Keratinocyte (primary cell): ENCODE measurements at regions not wholly inside any gene's neighbourhood (a gene's known extent, or its start where the extent isn't known, plus 50 kb on each side); places are given as distances from the start of the nearest gene placed in this dataset.

Experiments
- DNase-seq: peaks from one replicate; pipeline ENCODE4 v3.0.0-alpha.2; 2011; ENCODE audit warnings: low read depth, missing footprints, low spot score
- FAIRE-seq: peaks from 2 replicates; lab custom pipeline; 2011; peaks lifted over from hg19 to GRCh38; lab: Jason Lieb, UNC
- H2AFZ ChIP-seq: 2 replicates; pipeline ENCODE4 v1.6.0; 2012; ENCODE audit warnings: low read length, control low read depth, inconsistent platforms; ENCODE audit not compliant: control insufficient read depth
- H3K27ac ChIP-seq: 2 replicates; pipeline ENCODE4 v1.5.1; 2011; ENCODE audit warnings: low read length; ENCODE audit not compliant: control insufficient read depth, insufficient read depth
- H3K27me3 ChIP-seq: 3 replicates; pipeline ENCODE4 v1.6.0; 2011; ENCODE audit warnings: low read length; ENCODE audit not compliant: control insufficient read depth, insufficient read depth; ENCODE audit errors: extremely low read depth
- H3K36me3 ChIP-seq, 2 experiments: 2 replicates in 1 of 2; 3 replicates in 1 of 2; pipeline ENCODE4 v1.5.1; 2011; ENCODE audit warnings: low read length in 2 of 2, mild to moderate bottlenecking in 1 of 2; ENCODE audit not compliant: control insufficient read depth in 2 of 2, insufficient read depth in 2 of 2; ENCODE audit errors: extremely low read depth in 1 of 2
- H3K4me1 ChIP-seq: 3 replicates; pipeline ENCODE4 v1.5.1; 2011; ENCODE audit warnings: low read length; ENCODE audit not compliant: control insufficient read depth, insufficient read depth; ENCODE audit errors: extremely low read depth
- H3K4me2 ChIP-seq: 3 replicates; pipeline ENCODE4 v1.6.0; 2011; ENCODE audit warnings: low read depth, low read length; ENCODE audit not compliant: control insufficient read depth, insufficient read depth; ENCODE audit errors: extremely low read depth
- H3K4me3 ChIP-seq, 3 experiments: fragments of 200-600 bp in 1 of 3; sonication (generic) in 1 of 3; 2 replicates in 2 of 3; 3 replicates in 1 of 3; pipeline ENCODE4 v1.5.1; 2011 to 2016; ENCODE audit warnings: low read length in 3 of 3, mild to moderate bottlenecking in 3 of 3, control low read depth in 2 of 3, inconsistent platforms in 1 of 3, low read depth in 1 of 3, mixed read lengths in 1 of 3, mixed run types in 1 of 3, moderate library complexity in 1 of 3; ENCODE audit not compliant: control insufficient read depth in 2 of 3, insufficient read depth in 2 of 3; ENCODE audit errors: extremely low read depth in 1 of 3
- H3K79me2 ChIP-seq: 2 replicates; pipeline ENCODE4 v1.6.0; 2012; ENCODE audit warnings: low read length; ENCODE audit not compliant: control insufficient read depth, insufficient read depth
- H3K9ac ChIP-seq: 3 replicates; pipeline ENCODE4 v1.6.0; 2011; ENCODE audit warnings: low read length; ENCODE audit not compliant: control insufficient read depth, insufficient read depth; ENCODE audit errors: extremely low read depth
- H3K9me1 ChIP-seq: 3 replicates; pipeline ENCODE4 v1.6.0; 2011; ENCODE audit warnings: low read length; ENCODE audit not compliant: control insufficient read depth, insufficient read depth; ENCODE audit errors: extremely low read depth
- H3K9me3 ChIP-seq: 2 replicates; pipeline ENCODE4 v1.5.1; 2012; ENCODE audit warnings: low read depth, low read length; ENCODE audit not compliant: control insufficient read depth
- H4K20me1 ChIP-seq: 3 replicates; pipeline ENCODE4 v1.6.0; 2011; ENCODE audit warnings: low read length; ENCODE audit not compliant: control insufficient read depth, insufficient read depth; ENCODE audit errors: extremely low read depth
- EZH2 ChIP-seq: IDR thresholded peaks from one replicate; pipeline ENCODE4 v1.6.1; 2012; ENCODE audit warnings: inconsistent platforms, mild to moderate bottlenecking, low read length, moderate library complexity
- dilution Hi-C: fragments of 300-500 bp; cut with MboI; formaldehyde crosslinking; loops from one replicate; pipeline ENCODE4 v1.7.0; 2020; ENCODE audit warnings: low sequenced_read_pairs; ENCODE audit not compliant: extremely low pct_ligation_motif_present
- TF ChIP-seq, protein P1 (sequence below), 3 experiments: IDR thresholded peaks in 1 of 3; conservative IDR thresholded peaks in 1 of 3; optimal IDR thresholded peaks in 1 of 3; 2 replicates in 2 of 3; 3 replicates in 1 of 3; pipeline versions ENCODE3 to v1.5.1; 2011; ENCODE audit warnings: low read length in 3 of 3, mild to moderate bottlenecking in 3 of 3, moderate library complexity in 2 of 3, control low read depth in 1 of 3, inconsistent platforms in 1 of 3; ENCODE audit not compliant: insufficient read depth in 2 of 3; ENCODE audit errors: extremely low read depth in 1 of 3

DNA sequence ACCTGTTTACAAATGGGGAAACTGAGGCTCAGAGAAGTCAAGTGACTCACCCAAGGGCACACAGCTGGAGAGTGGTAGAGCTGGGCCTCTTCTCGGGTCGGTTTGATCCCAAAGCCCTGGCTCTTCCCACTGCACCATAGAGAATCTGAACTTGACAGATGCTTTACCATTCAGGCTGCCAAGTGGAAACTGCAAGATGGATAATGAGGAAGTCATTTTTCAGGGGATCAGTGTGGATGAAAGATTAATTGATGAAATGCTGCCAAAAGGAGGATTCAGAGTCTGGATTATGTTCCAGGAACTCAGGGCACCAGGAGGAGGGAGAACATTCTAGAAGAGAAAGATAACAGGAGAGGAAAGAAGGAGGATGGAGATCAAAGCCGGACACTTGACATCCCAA is 185.9 kb upstream of the ZBED5 start:
- Histone ChIP-seq H3K9me3 (no peaks in the 10 kb centered on the region), H3K79me2 (no peaks in the 10 kb centered on the region), H3K4me1 (no peaks in the 10 kb centered on the region), H3K9ac (no peak overlapping the region), H2AFZ (no peak overlapping the region), H3K4me2 (no peak overlapping the region), H3K4me3 (no peak overlapping the region), H3K36me3 (no peaks in the 10 kb centered on the region), H3K9me1 (no peaks in the 10 kb centered on the region), H3K27ac (no peak overlapping the region), H3K27me3 (no peaks in the 10 kb centered on the region), H4K20me1 (no peaks in the 10 kb centered on the region)
- dilution Hi-C loops = no loop called here
- TF ChIP-seq, protein P1, sequence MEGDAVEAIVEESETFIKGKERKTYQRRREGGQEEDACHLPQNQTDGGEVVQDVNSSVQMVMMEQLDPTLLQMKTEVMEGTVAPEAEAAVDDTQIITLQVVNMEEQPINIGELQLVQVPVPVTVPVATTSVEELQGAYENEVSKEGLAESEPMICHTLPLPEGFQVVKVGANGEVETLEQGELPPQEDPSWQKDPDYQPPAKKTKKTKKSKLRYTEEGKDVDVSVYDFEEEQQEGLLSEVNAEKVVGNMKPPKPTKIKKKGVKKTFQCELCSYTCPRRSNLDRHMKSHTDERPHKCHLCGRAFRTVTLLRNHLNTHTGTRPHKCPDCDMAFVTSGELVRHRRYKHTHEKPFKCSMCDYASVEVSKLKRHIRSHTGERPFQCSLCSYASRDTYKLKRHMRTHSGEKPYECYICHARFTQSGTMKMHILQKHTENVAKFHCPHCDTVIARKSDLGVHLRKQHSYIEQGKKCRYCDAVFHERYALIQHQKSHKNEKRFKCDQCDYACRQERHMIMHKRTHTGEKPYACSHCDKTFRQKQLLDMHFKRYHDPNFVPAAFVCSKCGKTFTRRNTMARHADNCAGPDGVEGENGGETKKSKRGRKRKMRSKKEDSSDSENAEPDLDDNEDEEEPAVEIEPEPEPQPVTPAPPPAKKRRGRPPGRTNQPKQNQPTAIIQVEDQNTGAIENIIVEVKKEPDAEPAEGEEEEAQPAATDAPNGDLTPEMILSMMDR (optimal IDR thresholded peaks at IDR 0.05 in 1 of 3, IDR thresholded peaks at IDR 0.05 in 1 of 3, conservative IDR thresholded peaks at IDR 0.05 in 1 of 3; ENCODE audit: extremely low read depth in 1 of 3, insufficient read depth in 2 of 3, low read length in 3 of 3) = no peak
- no peak for TF ChIP-seq EZH2
- FAIRE-seq (no peak), DNase-seq (no peak)

DNA sequence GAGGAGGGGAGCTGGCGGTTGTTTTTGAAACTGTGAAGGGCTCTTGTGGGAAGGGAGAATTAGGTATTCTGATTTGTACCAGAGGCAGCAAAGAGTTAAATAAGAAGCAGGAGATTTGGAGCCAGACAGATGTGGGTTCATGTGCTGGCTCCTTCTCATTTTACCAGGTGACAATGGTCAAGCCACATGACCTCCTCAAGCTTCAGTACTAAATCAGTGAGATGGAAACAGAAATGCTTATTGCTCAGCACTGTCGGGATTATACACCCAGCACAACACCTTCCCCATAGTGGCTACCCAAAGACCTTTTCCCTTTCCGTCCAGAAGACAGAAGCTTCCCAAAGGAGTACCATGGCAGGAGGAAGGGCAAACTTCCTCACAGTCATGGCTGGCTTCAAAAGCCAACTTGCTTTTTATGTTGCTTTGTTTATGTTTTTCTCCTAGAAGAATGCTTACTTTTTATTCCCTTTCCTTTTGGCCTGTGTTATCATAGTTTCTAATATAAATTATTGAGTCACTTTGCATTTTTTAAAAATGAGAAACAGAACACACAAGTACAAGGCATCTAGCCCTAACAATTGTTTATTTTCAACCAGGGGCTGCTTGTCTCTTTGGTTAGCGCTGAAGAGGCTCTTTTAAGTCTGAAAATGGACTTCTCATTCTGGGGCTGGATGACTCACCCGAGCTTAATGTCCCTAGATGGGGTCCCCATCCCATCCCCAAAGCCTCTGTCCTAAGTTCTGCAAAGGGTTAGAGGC is 181.5 kb upstream of the ZBED5 start:
- Histone ChIP-seq H2AFZ (no peak overlapping the region), H3K9me3 (no peaks in the 10 kb centered on the region), H4K20me1 (no peaks in the 10 kb centered on the region), H3K27me3 (no peaks in the 10 kb centered on the region), H3K79me2 (no peaks in the 10 kb centered on the region), H3K27ac (no peak overlapping the region), H3K9me1 (no peaks in the 10 kb centered on the region), H3K4me3 (no peak overlapping the region), H3K4me1 (no peaks in the 10 kb centered on the region), H3K36me3 (no peaks in the 10 kb centered on the region), H3K4me2 (no peak overlapping the region), H3K9ac (no peak overlapping the region)
- DNase-seq (no peak), FAIRE-seq (no peak)
- TF ChIP-seq EZH2 = no peak
- TF ChIP-seq, protein P1 (optimal IDR thresholded peaks at IDR 0.05 in 1 of 3, IDR thresholded peaks at IDR 0.05 in 1 of 3, conservative IDR thresholded peaks at IDR 0.05 in 1 of 3; ENCODE audit: extremely low read depth in 1 of 3, insufficient read depth in 2 of 3, low read length in 3 of 3) = no peak
- dilution Hi-C loops = no loop called here
